Uterus (tissue), 2 donors: ENCODE measurements at regions not wholly inside any gene's neighbourhood (a gene's known extent, or its start where the extent isn't known, plus 50 kb on each side); places are given as distances from the start of the nearest gene placed in this dataset.

Experiments
- POLR2A ChIP-seq, 2 donors: fragments of 450-650 bp; IDR thresholded peaks; one replicate each; pipeline ENCODE4 v1.6.1; 2016; ENCODE audit warnings: antibody characterized with exemption in 2 of 2, mild to moderate bottlenecking in 1 of 2, moderate library complexity in 1 of 2
- TF ChIP-seq, protein P1 (sequence below), 4 experiments: fragments of 200-600 bp in 2 of 4; fragments of 450-650 bp in 2 of 4; sonication (generic) in 2 of 4; IDR thresholded peaks; one replicate each; pipeline ENCODE4 v1.5.1; 2016 to 2019; ENCODE audit warnings: antibody characterized with exemption in 4 of 4, mild to moderate bottlenecking in 2 of 4, moderate library complexity in 1 of 4

- TF ChIP-seq, protein P1, sequence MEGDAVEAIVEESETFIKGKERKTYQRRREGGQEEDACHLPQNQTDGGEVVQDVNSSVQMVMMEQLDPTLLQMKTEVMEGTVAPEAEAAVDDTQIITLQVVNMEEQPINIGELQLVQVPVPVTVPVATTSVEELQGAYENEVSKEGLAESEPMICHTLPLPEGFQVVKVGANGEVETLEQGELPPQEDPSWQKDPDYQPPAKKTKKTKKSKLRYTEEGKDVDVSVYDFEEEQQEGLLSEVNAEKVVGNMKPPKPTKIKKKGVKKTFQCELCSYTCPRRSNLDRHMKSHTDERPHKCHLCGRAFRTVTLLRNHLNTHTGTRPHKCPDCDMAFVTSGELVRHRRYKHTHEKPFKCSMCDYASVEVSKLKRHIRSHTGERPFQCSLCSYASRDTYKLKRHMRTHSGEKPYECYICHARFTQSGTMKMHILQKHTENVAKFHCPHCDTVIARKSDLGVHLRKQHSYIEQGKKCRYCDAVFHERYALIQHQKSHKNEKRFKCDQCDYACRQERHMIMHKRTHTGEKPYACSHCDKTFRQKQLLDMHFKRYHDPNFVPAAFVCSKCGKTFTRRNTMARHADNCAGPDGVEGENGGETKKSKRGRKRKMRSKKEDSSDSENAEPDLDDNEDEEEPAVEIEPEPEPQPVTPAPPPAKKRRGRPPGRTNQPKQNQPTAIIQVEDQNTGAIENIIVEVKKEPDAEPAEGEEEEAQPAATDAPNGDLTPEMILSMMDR (IDR thresholded peaks at IDR 0.05): no peak
- TF ChIP-seq POLR2A (IDR thresholded peaks at IDR 0.05): no peak
Measured at GRCh38 chr5:87777877-87778276, 365.1 kb upstream of the CCNH start.
